Colonic mucosa (tissue), 4 donors: ENCODE measurements at regions not wholly inside any gene's neighbourhood (a gene's known extent, or its start where the extent isn't known, plus 50 kb on each side); places are given as distances from the start of the nearest gene placed in this dataset.

Experiments
- DNase-seq: peaks from one replicate; pipeline ENCODE4 v3.0.0-alpha.2; 2020
- H3K27ac ChIP-seq: fragments of 200-600 bp; one replicate; pipeline ENCODE4 v1.8.0; 2021
- H3K27me3 ChIP-seq: fragments of 200-600 bp; one replicate; pipeline ENCODE4 v1.8.0; 2021
- H3K36me3 ChIP-seq: fragments of 200-600 bp; one replicate; pipeline ENCODE4 v1.8.0; 2021
- H3K4me1 ChIP-seq: fragments of 200-600 bp; one replicate; pipeline ENCODE4 v1.8.0; 2021; ENCODE audit warnings: mild to moderate bottlenecking
- H3K4me3 ChIP-seq: fragments of 200-600 bp; one replicate; pipeline ENCODE4 v1.8.0; 2021
- H3K9ac ChIP-seq, 2 donors: one replicate each; pipeline ENCODE4 v1.7.0; 2013; ENCODE audit warnings: control low read depth in 2 of 2, low read depth in 2 of 2, low read length in 2 of 2
- H3K9me3 ChIP-seq: fragments of 200-600 bp; one replicate; pipeline ENCODE4 v1.8.0; 2021
- CTCF ChIP-seq: fragments of 200-600 bp; IDR thresholded peaks from one replicate; pipeline ENCODE4 v1.8.0; 2022; ENCODE audit warnings: antibody characterized with exemption, mild to moderate bottlenecking
- intact Hi-C: fragments of 100-400 bp; cut with DNase I; formaldehyde crosslinking; loops from one replicate; pipeline ENCODE4 v1.14.1; 2022
- donor health status: healthy.
- donor health status: DM: no; HTN: no; CAD: no.
- donor health status: DM: no; HTN: no; CAD: no.

DNA sequence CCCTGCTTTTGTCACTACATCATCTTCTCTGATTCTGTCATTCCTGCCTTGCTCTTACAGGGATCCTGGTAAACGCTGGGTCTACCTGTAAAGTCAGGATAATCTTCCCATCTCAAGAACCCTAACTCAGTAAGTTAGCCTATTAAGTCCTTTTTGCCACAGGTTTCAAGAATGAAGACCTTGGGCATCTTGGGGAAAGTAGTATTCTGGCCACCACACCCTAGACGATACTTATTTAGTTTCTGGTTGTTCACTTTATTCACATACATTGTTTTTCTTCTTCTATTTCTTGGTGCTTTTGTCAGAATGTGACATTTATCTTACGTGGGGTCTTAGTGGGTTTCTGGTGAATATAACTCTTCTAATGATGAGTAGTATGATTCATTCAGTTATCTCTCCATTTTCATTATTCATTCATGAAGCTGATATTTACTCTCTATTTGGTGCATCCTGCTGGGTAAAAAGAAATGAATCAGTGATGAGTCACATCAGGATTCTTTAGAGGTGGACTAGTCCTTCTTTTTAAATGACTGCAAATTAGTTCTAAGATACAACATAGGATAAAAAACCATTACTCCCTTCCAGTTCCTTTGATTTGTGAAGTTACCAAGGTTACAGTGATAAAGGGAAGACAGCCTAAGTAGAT is 514.4 kb upstream of the B3GALT2 start:
- H3K9ac ChIP-seq = no peak overlapping the region
- no peak overlapping the region for H3K4me3 ChIP-seq
- no peak for DNase-seq
- no peaks in the 10 kb centered on the region for H3K27me3 ChIP-seq
- H3K36me3 ChIP-seq = no peaks in the 10 kb centered on the region
- no peak for TF ChIP-seq CTCF
- H3K9me3 ChIP-seq = no peaks in the 10 kb centered on the region
- no peak overlapping the region for H3K27ac ChIP-seq
- intact Hi-C loops = no loop called here
- no peaks in the 10 kb centered on the region for H3K4me1 ChIP-seq

DNA sequence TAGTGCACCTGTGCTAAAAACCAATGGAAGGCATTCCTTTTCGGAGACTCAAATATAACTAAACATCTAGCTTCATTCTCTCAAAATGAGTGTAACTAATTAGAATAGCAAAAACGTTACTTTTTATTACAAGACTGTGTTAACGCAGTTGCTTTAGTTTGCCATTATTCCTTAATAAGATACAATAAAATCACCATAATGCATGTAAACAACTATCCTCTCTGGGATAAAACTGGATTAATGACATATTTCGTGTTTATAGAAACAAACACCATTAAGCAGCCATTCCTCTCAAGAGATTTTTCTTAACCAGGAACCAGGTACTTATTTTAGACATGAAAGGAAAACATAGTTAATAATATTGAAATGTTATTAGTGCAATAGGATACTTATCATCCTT is 512.8 kb upstream of the B3GALT2 start:
- TF ChIP-seq CTCF = no peak
- H3K4me1 ChIP-seq = no peaks in the 10 kb centered on the region
- intact Hi-C loops = no loop called here

GRCh38 chr1:193697776-193698175 is 511.4 kb upstream of the B3GALT2 start:
- Histone ChIP-seq H3K9ac (no peak overlapping the region), H3K4me1 (no peaks in the 10 kb centered on the region), H3K27ac (no peak overlapping the region), H3K4me3 (no peak overlapping the region), H3K36me3 (no peaks in the 10 kb centered on the region), H3K9me3 (no peaks in the 10 kb centered on the region), H3K27me3 (no peaks in the 10 kb centered on the region)
- DNase-seq = no peak
- intact Hi-C loops = no loop called here
- no peak for TF ChIP-seq CTCF

More for the DNA sequence above, 512.8 kb upstream of the B3GALT2 start:
- no peaks in the 10 kb centered on the region for H3K27me3 ChIP-seq
- H3K36me3 ChIP-seq = no peaks in the 10 kb centered on the region
- H3K4me3 ChIP-seq = no peak overlapping the region
- DNase-seq = no peak
- H3K27ac ChIP-seq = no peak overlapping the region
- H3K9ac ChIP-seq = no peak overlapping the region
- H3K9me3 ChIP-seq = no peaks in the 10 kb centered on the region

GRCh38 chr1:193697115-193697762 is 510.8 kb upstream of the B3GALT2 start:
- no peak overlapping the region for H3K4me3 ChIP-seq
- H3K9me3 ChIP-seq = no peaks in the 10 kb centered on the region
- H3K27me3 ChIP-seq = no peaks in the 10 kb centered on the region
- DNase-seq = no peak
- H3K36me3 ChIP-seq = no peaks in the 10 kb centered on the region
- intact Hi-C loops = no loop called here
- H3K4me1 ChIP-seq = no peaks in the 10 kb centered on the region
- H3K9ac ChIP-seq = no peak overlapping the region
- no peak overlapping the region for H3K27ac ChIP-seq
- no peak for TF ChIP-seq CTCF

DNA sequence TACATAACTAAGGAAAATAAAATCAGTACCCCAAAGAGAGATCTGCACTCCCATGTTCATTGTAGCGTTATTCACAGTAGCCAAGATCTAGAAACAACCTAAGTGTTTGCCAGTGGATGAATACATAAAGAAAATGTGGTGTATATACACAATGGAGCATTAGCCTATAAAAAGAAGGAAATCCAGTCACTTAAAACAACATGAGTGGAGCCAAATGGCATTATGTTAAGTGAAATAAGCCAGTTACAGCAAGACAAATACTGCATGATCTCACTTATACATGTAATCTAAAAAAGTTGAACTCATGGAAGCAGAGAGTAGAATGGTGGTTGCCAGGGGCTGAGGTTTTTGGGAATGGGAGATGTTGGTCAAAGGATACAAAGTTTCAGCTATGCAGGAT is 508.3 kb upstream of the B3GALT2 start:
- H3K27me3 ChIP-seq = no peaks in the 10 kb centered on the region
- no peak overlapping the region for H3K4me3 ChIP-seq
- intact Hi-C loops = no loop called here
- no peaks in the 10 kb centered on the region for H3K4me1 ChIP-seq
- no peak for TF ChIP-seq CTCF
- DNase-seq = no peak
- H3K27ac ChIP-seq = no peak overlapping the region
- no peak overlapping the region for H3K9ac ChIP-seq
- H3K36me3 ChIP-seq = no peaks in the 10 kb centered on the region
- no peaks in the 10 kb centered on the region for H3K9me3 ChIP-seq
